Trophoblast cell (in vitro differentiated cells and primary cell): ENCODE measurements at regions not wholly inside any gene's neighbourhood (a gene's known extent, or its start where the extent isn't known, plus 50 kb on each side); places are given as distances from the start of the nearest gene placed in this dataset.
A peak's percentile ranks its signal among the peaks of the same experiment; 100 is the strongest.

Experiments used
- DNase-seq, 2 donors: peaks; one replicate each; pipeline ENCODE4 v3.0.0-alpha.2; 2016
- H2AFZ ChIP-seq: 2 replicates; pipeline ENCODE4 v1.6.1; 2013; ENCODE audit warnings: low read length, moderate library complexity, mild to moderate bottlenecking; ENCODE audit not compliant: insufficient read depth, poor library complexity
- H2AK5ac ChIP-seq: 2 replicates; pipeline ENCODE4 v1.6.1; 2013; ENCODE audit warnings: mild to moderate bottlenecking, low read length
- H2BK120ac ChIP-seq: 2 replicates; pipeline ENCODE4 v1.6.1; 2013; ENCODE audit warnings: low read length, mild to moderate bottlenecking, moderate library complexity; ENCODE audit not compliant: insufficient read depth, poor library complexity
- H2BK12ac ChIP-seq: 2 replicates; pipeline ENCODE4 v1.6.1; 2013; ENCODE audit warnings: mild to moderate bottlenecking, low read length, moderate library complexity
- H2BK5ac ChIP-seq: 2 replicates; pipeline ENCODE4 v1.6.1; 2013; ENCODE audit warnings: low read length, low read depth, moderate library complexity, mild to moderate bottlenecking; ENCODE audit not compliant: poor library complexity
- H3K14ac ChIP-seq: 2 replicates; pipeline ENCODE4 v1.6.1; 2013; ENCODE audit warnings: mild to moderate bottlenecking, low read length
- H3K18ac ChIP-seq: 2 replicates; pipeline ENCODE4 v1.6.1; 2013; ENCODE audit warnings: mild to moderate bottlenecking, low read length
- H3K23ac ChIP-seq: 2 replicates; pipeline ENCODE4 v1.6.1; 2013; ENCODE audit warnings: low read length
- H3K27ac ChIP-seq: 2 replicates; pipeline ENCODE4 v1.5.1; 2013; ENCODE audit warnings: low read depth, mild to moderate bottlenecking, inconsistent platforms, low read length, moderate library complexity
- H3K27me3 ChIP-seq: 2 replicates; pipeline ENCODE4 v1.6.1; 2013; ENCODE audit warnings: inconsistent platforms, mild to moderate bottlenecking, low read length, moderate library complexity; ENCODE audit not compliant: insufficient read depth
- H3K36me3 ChIP-seq, 2 experiments: 1 replicate in 1 of 2; 2 replicates in 1 of 2; pipeline ENCODE4 v1.6.1; 2013; ENCODE audit warnings: low read length in 2 of 2, mild to moderate bottlenecking in 2 of 2, moderate library complexity in 1 of 2; ENCODE audit not compliant: insufficient read depth in 2 of 2, control insufficient read depth in 1 of 2
- H3K4ac ChIP-seq: 2 replicates; pipeline ENCODE4 v1.6.1; 2013; ENCODE audit warnings: low read depth, mild to moderate bottlenecking, low read length, moderate library complexity
- H3K4me1 ChIP-seq, 2 experiments: 1 replicate in 1 of 2; 2 replicates in 1 of 2; pipeline ENCODE4 v1.6.1; 2013; ENCODE audit warnings: low read length in 2 of 2, mild to moderate bottlenecking in 2 of 2, moderate library complexity in 1 of 2; ENCODE audit not compliant: insufficient read depth in 2 of 2, control insufficient read depth in 1 of 2
- H3K4me2 ChIP-seq: 2 replicates; pipeline ENCODE4 v1.6.1; 2013; ENCODE audit warnings: inconsistent platforms, mild to moderate bottlenecking, low read length, moderate library complexity
- H3K4me3 ChIP-seq: 2 replicates; pipeline ENCODE4 v1.5.1; 2013; ENCODE audit warnings: mild to moderate bottlenecking, low read depth, low read length, inconsistent platforms
- H3K79me1 ChIP-seq: one replicate; pipeline ENCODE4 v1.6.1; 2013; ENCODE audit warnings: low read length
- H3K79me2 ChIP-seq: 2 replicates; pipeline ENCODE4 v1.6.1; 2013; ENCODE audit warnings: low read length, mild to moderate bottlenecking; ENCODE audit not compliant: control insufficient read depth, insufficient read depth, poor library complexity
- H3K9ac ChIP-seq: 2 replicates; pipeline ENCODE4 v1.6.1; 2013; ENCODE audit warnings: mild to moderate bottlenecking, low read length
- H3K9me3 ChIP-seq: 2 replicates; pipeline ENCODE4 v1.6.1; 2013; ENCODE audit warnings: low read depth, mild to moderate bottlenecking, control low read depth, inconsistent platforms, low read length; ENCODE audit not compliant: insufficient read depth
- H4K12ac ChIP-seq: 2 replicates; pipeline ENCODE4 v1.6.1; 2013; ENCODE audit warnings: low read depth, mild to moderate bottlenecking, low read length, moderate library complexity
- H4K8ac ChIP-seq: 2 replicates; pipeline ENCODE4 v1.6.1; 2013; ENCODE audit warnings: low read depth, mild to moderate bottlenecking, low read length, moderate library complexity
- H4K91ac ChIP-seq: one replicate; pipeline ENCODE4 v1.6.1; 2013; ENCODE audit warnings: low read depth, mild to moderate bottlenecking, low read length, moderate library complexity
- WGBS: extraction: QIAGEN DNeasy Blood & Tissue Kit; methylation state at CpG from one replicate; pipeline ENCODE4 v1.1.7; 2013; ENCODE audit warnings: missing lambda C conversion rate; ENCODE audit not compliant: insufficient read length, insufficient coverage; ENCODE audit errors: extremely low coverage; 5-methylcytosine and 5-hydroxymethylcytosine counted together

GRCh38 chr20:52783769-52784168, 188.4 kb upstream of the TSHZ2 start:
- H3K4me1 ChIP-seq = no peaks in the 10 kb centered on the region
- no peak overlapping the region for H3K23ac ChIP-seq
- H2AFZ ChIP-seq = no peak overlapping the region
- no peak overlapping the region for H3K9ac ChIP-seq
- no peaks in the 10 kb centered on the region for H3K79me2 ChIP-seq
- H3K14ac ChIP-seq = no peak overlapping the region
- no peaks in the 10 kb centered on the region for H3K36me3 ChIP-seq
- H3K4me3 ChIP-seq = no peak overlapping the region
- no peak overlapping the region for H4K8ac ChIP-seq
- H3K4ac ChIP-seq = no peak overlapping the region
- H3K79me1 ChIP-seq = no peaks in the 10 kb centered on the region
- no peak overlapping the region for H3K27ac ChIP-seq
- no peak overlapping the region for H2AK5ac ChIP-seq
- DNase-seq = peak in 1 of 2 donors; percentile 23
- H2BK5ac ChIP-seq = no peak overlapping the region
- no peak overlapping the region for H4K12ac ChIP-seq
- no peak overlapping the region for H2BK12ac ChIP-seq
- no peaks in the 10 kb centered on the region for H3K9me3 ChIP-seq
- no peak overlapping the region for H4K91ac ChIP-seq
- H2BK120ac ChIP-seq = no peak overlapping the region
- H3K18ac ChIP-seq = no peak overlapping the region
- WGBS = no CpG with 5 or more reads among the region's 2 CpGs
- H3K27me3 ChIP-seq = no peaks in the 10 kb centered on the region
- H3K4me2 ChIP-seq = no peak overlapping the region

GRCh38 chr20:52780462-52780861, 191.7 kb upstream of the TSHZ2 start:
- H3K9me3 ChIP-seq = no peaks in the 10 kb centered on the region
- no peaks in the 10 kb centered on the region for H3K4me1 ChIP-seq
- H2BK12ac ChIP-seq = no peak overlapping the region
- no peak overlapping the region for H3K4ac ChIP-seq
- no peak overlapping the region for H4K12ac ChIP-seq
- H3K36me3 ChIP-seq = no peaks in the 10 kb centered on the region
- no CpG with 5 or more reads among the region's 2 CpGs for WGBS
- no peak overlapping the region for H3K23ac ChIP-seq
- H2AFZ ChIP-seq = no peak overlapping the region
- no peak for DNase-seq
- H2AK5ac ChIP-seq = no peak overlapping the region
- H3K79me1 ChIP-seq = no peaks in the 10 kb centered on the region
- no peak overlapping the region for H4K91ac ChIP-seq
- H3K4me2 ChIP-seq = no peak overlapping the region
- no peak overlapping the region for H3K9ac ChIP-seq
- H3K27me3 ChIP-seq = no peaks in the 10 kb centered on the region
- H2BK120ac ChIP-seq = no peak overlapping the region
- H3K79me2 ChIP-seq = no peaks in the 10 kb centered on the region
- H3K4me3 ChIP-seq = no peak overlapping the region
- no peak overlapping the region for H3K14ac ChIP-seq
- no peak overlapping the region for H4K8ac ChIP-seq
- no peak overlapping the region for H3K27ac ChIP-seq
- no peak overlapping the region for H3K18ac ChIP-seq
- H2BK5ac ChIP-seq = no peak overlapping the region

DNA sequence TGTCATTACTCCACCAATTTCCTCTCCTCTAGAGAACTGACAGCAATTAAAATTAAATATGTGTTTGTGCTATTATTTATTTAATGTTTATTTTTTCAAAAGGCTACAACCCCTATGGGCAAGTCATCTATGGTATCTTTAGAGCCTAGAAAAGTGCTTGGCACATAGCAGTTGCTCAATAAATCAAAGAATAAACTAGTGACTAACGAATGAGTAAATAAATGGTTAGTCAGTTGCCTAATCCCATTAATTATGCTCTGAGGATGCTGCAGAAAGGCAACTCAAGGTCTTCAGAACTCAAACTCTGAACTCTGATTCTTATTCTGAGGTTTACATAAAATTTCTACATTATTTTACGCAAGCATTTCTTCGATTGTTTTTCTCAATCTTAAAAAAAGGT, 193.0 kb upstream of the TSHZ2 start:
- H2BK12ac ChIP-seq = no peak overlapping the region
- H3K4ac ChIP-seq = no peak overlapping the region
- H2BK120ac ChIP-seq = no peak overlapping the region
- H3K14ac ChIP-seq = no peak overlapping the region
- no peak overlapping the region for H3K23ac ChIP-seq
- H3K4me2 ChIP-seq = no peak overlapping the region
- H3K18ac ChIP-seq = no peak overlapping the region
- peak in 1 of 2 donors; percentile 16 for DNase-seq
- no peaks in the 10 kb centered on the region for H3K4me1 ChIP-seq
- H3K4me3 ChIP-seq = no peak overlapping the region
- H4K91ac ChIP-seq = no peak overlapping the region
- H3K79me2 ChIP-seq = no peaks in the 10 kb centered on the region
- no peak overlapping the region for H4K12ac ChIP-seq
- no peak overlapping the region for H2AFZ ChIP-seq
- no peak overlapping the region for H2BK5ac ChIP-seq
- no peaks in the 10 kb centered on the region for H3K9me3 ChIP-seq
- no peaks in the 10 kb centered on the region for H3K79me1 ChIP-seq
- H4K8ac ChIP-seq = no peak overlapping the region
- no CpG with 5 or more reads among the region's 3 CpGs for WGBS
- H3K27me3 ChIP-seq = no peaks in the 10 kb centered on the region
- H3K36me3 ChIP-seq = no peaks in the 10 kb centered on the region
- no peak overlapping the region for H3K27ac ChIP-seq
- no peak overlapping the region for H2AK5ac ChIP-seq
- H3K9ac ChIP-seq = no peak overlapping the region

- Histone ChIP-seq H2BK12ac (no peak overlapping the region), H3K4ac (no peak overlapping the region), H3K9me3 (no peaks in the 10 kb centered on the region), H2BK5ac (no peak overlapping the region), H3K9ac (no peak overlapping the region), H3K79me2 (no peaks in the 10 kb centered on the region), H3K14ac (no peak overlapping the region), H3K79me1 (no peaks in the 10 kb centered on the region), H2AK5ac (no peak overlapping the region), H3K18ac (no peak overlapping the region), H3K23ac (no peak overlapping the region), H3K4me2 (no peak overlapping the region), H3K4me1 (no peaks in the 10 kb centered on the region), H2BK120ac (no peak overlapping the region), H4K8ac (no peak overlapping the region), H4K12ac (no peak overlapping the region), H2AFZ (no peak overlapping the region), H4K91ac (no peak overlapping the region), H3K27ac (no peak overlapping the region), H3K4me3 (no peak overlapping the region), H3K36me3 (no peaks in the 10 kb centered on the region), H3K27me3 (no peaks in the 10 kb centered on the region)
- no peak for DNase-seq
- WGBS = no CpG with 5 or more reads among the region's 4 CpGs
These were observed 195.0 kb upstream of the TSHZ2 start for GRCh38 chr20:52777171-52777570.
